ENCODE measurements at regions not wholly inside any gene's neighbourhood (a gene's known extent, or its start where the extent isn't known, plus 50 kb on each side); places are given as distances from the start of the nearest gene placed in this dataset.

GRCh38 chr17:72273289-72274056 lies 152.7 kb downstream of the SOX9 start:
- no peak overlapping the region for H3K27ac ChIP-seq (ENCODE audit: insufficient read depth, low read length)
- no peak overlapping the region for H3K4me3 ChIP-seq (replicated peaks in 1 of 4; ENCODE audit: control extremely low read depth in 1 of 4, insufficient read depth in 1 of 4, low read depth in 3 of 4, low read length in 4 of 4)
- no peaks in the 10 kb centered on the region for H3K36me3 ChIP-seq (ENCODE audit: control insufficient read depth, insufficient read depth, low read length)
- peak in 1 of 2 donors; percentile 14 for DNase-seq (ENCODE audit: low read depth in 2 of 2)
- no peak for TF ChIP-seq EZH2 (IDR thresholded peaks at IDR 0.05; ENCODE audit: low read length, missing control alignments)
- TF ChIP-seq CTCF (conservative IDR thresholded peaks at IDR 0.05 in 1 of 2, IDR thresholded peaks at IDR 0.05 in 1 of 2; ENCODE audit: low read depth in 1 of 2, low read length in 2 of 2) = no peak
- H3K4me1 ChIP-seq (ENCODE audit: control insufficient read depth, extremely low read depth, insufficient read depth, low read length) = no peaks in the 10 kb centered on the region
- no peaks in the 10 kb centered on the region for H3K79me2 ChIP-seq (ENCODE audit: control insufficient read depth, insufficient read depth, low read length)
- H2AFZ ChIP-seq (ENCODE audit: low read length) = no peak overlapping the region
- H3K27me3 ChIP-seq (ENCODE audit: control insufficient read depth, insufficient read depth, low read length) = no peaks in the 10 kb centered on the region
- H3K4me2 ChIP-seq (ENCODE audit: extremely low read depth, insufficient read depth, low read length) = no peak overlapping the region
- H4K20me1 ChIP-seq (ENCODE audit: control insufficient read depth, extremely low read depth, insufficient read depth, low read length) = no peaks in the 10 kb centered on the region
- H3K9me3 ChIP-seq (ENCODE audit: control insufficient read depth, insufficient read depth, low read depth, low read length) = no peaks in the 10 kb centered on the region
- no peak overlapping the region for H3K9ac ChIP-seq (ENCODE audit: insufficient read depth, low read length)

GRCh38 chr17:72274614-72275013 lies 153.8 kb downstream of the SOX9 start:
- no peak for DNase-seq (ENCODE audit: low read depth in 2 of 2)
- Histone ChIP-seq H3K27ac (ENCODE audit: insufficient read depth, low read length) (no peak overlapping the region), H3K4me1 (ENCODE audit: control insufficient read depth, extremely low read depth, insufficient read depth, low read length) (no peaks in the 10 kb centered on the region), H3K79me2 (ENCODE audit: control insufficient read depth, insufficient read depth, low read length) (no peaks in the 10 kb centered on the region), H3K9ac (ENCODE audit: insufficient read depth, low read length) (no peak overlapping the region), H3K4me3 (replicated peaks in 1 of 4; ENCODE audit: control extremely low read depth in 1 of 4, insufficient read depth in 1 of 4, low read depth in 3 of 4, low read length in 4 of 4) (no peak overlapping the region), H3K27me3 (ENCODE audit: control insufficient read depth, insufficient read depth, low read length) (no peaks in the 10 kb centered on the region), H3K4me2 (ENCODE audit: extremely low read depth, insufficient read depth, low read length) (no peak overlapping the region), H3K36me3 (ENCODE audit: control insufficient read depth, insufficient read depth, low read length) (no peaks in the 10 kb centered on the region), H3K9me3 (ENCODE audit: control insufficient read depth, insufficient read depth, low read depth, low read length) (no peaks in the 10 kb centered on the region), H2AFZ (ENCODE audit: low read length) (no peak overlapping the region), H4K20me1 (ENCODE audit: control insufficient read depth, extremely low read depth, insufficient read depth, low read length) (no peaks in the 10 kb centered on the region)
- TF ChIP-seq EZH2 (IDR thresholded peaks at IDR 0.05; ENCODE audit: low read length, missing control alignments) (no peak), CTCF (conservative IDR thresholded peaks at IDR 0.05 in 1 of 2, IDR thresholded peaks at IDR 0.05 in 1 of 2; ENCODE audit: low read depth in 1 of 2, low read length in 2 of 2) (no peak)

GRCh38 chr17:72280881-72281280 lies 160.1 kb downstream of the SOX9 start:
- Histone ChIP-seq H3K36me3 (ENCODE audit: control insufficient read depth, insufficient read depth, low read length) (no peaks in the 10 kb centered on the region), H3K4me3 (replicated peaks in 1 of 4; ENCODE audit: control extremely low read depth in 1 of 4, insufficient read depth in 1 of 4, low read depth in 3 of 4, low read length in 4 of 4) (no peak overlapping the region), H2AFZ (ENCODE audit: low read length) (no peak overlapping the region), H3K9ac (ENCODE audit: insufficient read depth, low read length) (no peak overlapping the region), H4K20me1 (ENCODE audit: control insufficient read depth, extremely low read depth, insufficient read depth, low read length) (no peaks in the 10 kb centered on the region), H3K4me2 (ENCODE audit: extremely low read depth, insufficient read depth, low read length) (no peak overlapping the region), H3K27ac (ENCODE audit: insufficient read depth, low read length) (no peak overlapping the region), H3K9me3 (ENCODE audit: control insufficient read depth, insufficient read depth, low read depth, low read length) (no peaks in the 10 kb centered on the region), H3K27me3 (ENCODE audit: control insufficient read depth, insufficient read depth, low read length) (no peaks in the 10 kb centered on the region), H3K4me1 (ENCODE audit: control insufficient read depth, extremely low read depth, insufficient read depth, low read length) (no peaks in the 10 kb centered on the region), H3K79me2 (ENCODE audit: control insufficient read depth, insufficient read depth, low read length) (no peaks in the 10 kb centered on the region)
- DNase-seq (ENCODE audit: low read depth in 2 of 2) = no peak
- TF ChIP-seq EZH2 (IDR thresholded peaks at IDR 0.05; ENCODE audit: low read length, missing control alignments) (no peak), CTCF (conservative IDR thresholded peaks at IDR 0.05 in 1 of 2, IDR thresholded peaks at IDR 0.05 in 1 of 2; ENCODE audit: low read depth in 1 of 2, low read length in 2 of 2) (no peak)

Measured in fibroblast of lung (primary cell).